ENCODE measurements at regions not wholly inside any gene's neighbourhood (a gene's known extent, or its start where the extent isn't known, plus 50 kb on each side); places are given as distances from the start of the nearest gene placed in this dataset.

GRCh38 chrX:40207626-40208025, 109.9 kb upstream of the BCOR start:
- TF ChIP-seq EHMT2 (IDR thresholded peaks at IDR 0.05; ENCODE audit: low read depth) (no peak), ZSCAN20 (CRISPR knock-in tag; IDR thresholded peaks at IDR 0.05) (no peak), MAZ (IDR thresholded peaks at IDR 0.05; ENCODE audit: borderline replicate concordance, low read depth, low read length) (no peak), MYC (IDR thresholded peaks at IDR 0.05; ENCODE audit: borderline replicate concordance, low read length) (no peak), PHF8 (IDR thresholded peaks at IDR 0.05; ENCODE audit: borderline replicate concordance, low read depth) (no peak), RFX5 (IDR thresholded peaks at IDR 0.05) (no peak)
- TF ChIP-seq, protein P1, sequence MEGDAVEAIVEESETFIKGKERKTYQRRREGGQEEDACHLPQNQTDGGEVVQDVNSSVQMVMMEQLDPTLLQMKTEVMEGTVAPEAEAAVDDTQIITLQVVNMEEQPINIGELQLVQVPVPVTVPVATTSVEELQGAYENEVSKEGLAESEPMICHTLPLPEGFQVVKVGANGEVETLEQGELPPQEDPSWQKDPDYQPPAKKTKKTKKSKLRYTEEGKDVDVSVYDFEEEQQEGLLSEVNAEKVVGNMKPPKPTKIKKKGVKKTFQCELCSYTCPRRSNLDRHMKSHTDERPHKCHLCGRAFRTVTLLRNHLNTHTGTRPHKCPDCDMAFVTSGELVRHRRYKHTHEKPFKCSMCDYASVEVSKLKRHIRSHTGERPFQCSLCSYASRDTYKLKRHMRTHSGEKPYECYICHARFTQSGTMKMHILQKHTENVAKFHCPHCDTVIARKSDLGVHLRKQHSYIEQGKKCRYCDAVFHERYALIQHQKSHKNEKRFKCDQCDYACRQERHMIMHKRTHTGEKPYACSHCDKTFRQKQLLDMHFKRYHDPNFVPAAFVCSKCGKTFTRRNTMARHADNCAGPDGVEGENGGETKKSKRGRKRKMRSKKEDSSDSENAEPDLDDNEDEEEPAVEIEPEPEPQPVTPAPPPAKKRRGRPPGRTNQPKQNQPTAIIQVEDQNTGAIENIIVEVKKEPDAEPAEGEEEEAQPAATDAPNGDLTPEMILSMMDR (IDR thresholded peaks at IDR 0.05), result no peak
- TF ChIP-seq, protein P2, sequence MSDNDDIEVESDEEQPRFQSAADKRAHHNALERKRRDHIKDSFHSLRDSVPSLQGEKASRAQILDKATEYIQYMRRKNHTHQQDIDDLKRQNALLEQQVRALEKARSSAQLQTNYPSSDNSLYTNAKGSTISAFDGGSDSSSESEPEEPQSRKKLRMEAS (IDR thresholded peaks at IDR 0.05), result no peak
